HCT116 (cell line): ENCODE measurements at regions not wholly inside any gene's neighbourhood (a gene's known extent, or its start where the extent isn't known, plus 50 kb on each side); places are given as distances from the start of the nearest gene placed in this dataset.

Experiments used
- ATAC-seq: fragments of 200-7000 bp; cut with Tn5 transposase; 2 replicates; pipeline ENCODE4 v1.9.1; 2020; ENCODE audit warnings: mild to moderate bottlenecking, moderate library complexity
- BruUV-seq: library from RNA; stranded (reverse); fragments of 400-500 nt; replicated peaks from 2 replicates; lab custom pipeline; 2021; lab: Mats Ljungman, UMichigan
- CTCF ChIA-PET: fragments of 300-600 bp; sonication (Branson Sonifier 250); formaldehyde crosslinking; loops from one replicate; lab custom pipeline; 2021; ENCODE audit warnings: antibody characterized with exemption; lab: Charles Lee
- POLR2A ChIA-PET: fragments of 300-600, 350-600 bp; sonication (Branson Sonifier 250); formaldehyde crosslinking; loops from one replicate; lab custom pipeline; 2021; ENCODE audit warnings: antibody characterized with exemption; lab: Charles Lee
- RAD21 ChIA-PET, 2 experiments: fragments of 300-600 bp; sonication (Branson Sonifier 250); formaldehyde crosslinking; loops; one replicate each; lab custom pipeline; 2023; ENCODE audit warnings: low total read pairs in 2 of 2; ENCODE audit not compliant: uncharacterized antibody in 2 of 2, unreplicated experiment in 2 of 2, low non-redundant PET in 1 of 2; lab: Charles Lee
- DNase-seq: peaks from one replicate; pipeline ENCODE4 v3.0.0-alpha.2; 2010; ENCODE audit warnings: low read depth, low spot score
- H2AFZ ChIP-seq: fragments of 200-600 bp; shearing (Covaris generic), sonication (generic); 2 replicates; pipeline ENCODE4 v1.6.1; 2017; ENCODE audit warnings: low read depth, mixed run types, mixed read lengths, antibody characterized with exemption, low read length; ENCODE audit not compliant: poor library complexity, severe bottlenecking
- H3K27ac ChIP-seq: 2 replicates; pipeline ENCODE4 v1.5.1; 2012; ENCODE audit warnings: low read depth, low read length
- H3K27me3 ChIP-seq: fragments of 200-600 bp; sonication (generic); 2 replicates; pipeline ENCODE4 v1.6.1; 2016; ENCODE audit warnings: mixed run types, low read length, mixed read lengths; ENCODE audit not compliant: insufficient read depth
- H3K36me3 ChIP-seq, 2 experiments: fragments of 200-500 bp in 1 of 2; fragments of 200-600 bp in 1 of 2; sonication (Bioruptor generic) in 1 of 2; sonication (generic) in 1 of 2; 2 replicates each; pipeline versions ENCODE4 v1.5.1 to v1.6.1; 2014 to 2016; ENCODE audit warnings: low read length in 2 of 2, inconsistent platforms in 1 of 2, mixed read lengths in 1 of 2, mixed run types in 1 of 2; ENCODE audit not compliant: insufficient read depth in 2 of 2, control insufficient read depth in 1 of 2
- H3K4me1 ChIP-seq, 2 experiments: fragments of 200-600 bp in 1 of 2; sonication (generic) in 1 of 2; 2 replicates each; pipeline versions ENCODE4 v1.5.1 to v1.6.1; 2012 to 2017; ENCODE audit warnings: low read length in 2 of 2, inconsistent platforms in 1 of 2, mild to moderate bottlenecking in 1 of 2, mixed read lengths in 1 of 2, mixed run types in 1 of 2, moderate library complexity in 1 of 2; ENCODE audit not compliant: insufficient read depth in 2 of 2, control insufficient read depth in 1 of 2
- H3K4me2 ChIP-seq: fragments of 200-600 bp; sonication (generic); 2 replicates; pipeline ENCODE4 v1.6.1; 2017; ENCODE audit warnings: mixed run types, low read length, mixed read lengths
- H3K4me3 ChIP-seq, 2 experiments: fragments of 200-600 bp in 1 of 2; sonication (generic) in 1 of 2; replicated peaks in 1 of 2; 2 replicates each; pipeline ENCODE4 v1.5.1; 2011 to 2016; ENCODE audit warnings: low read length in 2 of 2, control low read depth in 1 of 2, low read depth in 1 of 2, mild to moderate bottlenecking in 1 of 2, mixed read lengths in 1 of 2, mixed run types in 1 of 2
- H3K79me2 ChIP-seq: fragments of 200-600 bp; sonication (generic); 2 replicates; pipeline ENCODE4 v1.6.1; 2017; ENCODE audit warnings: mild to moderate bottlenecking, mixed run types, low read length, moderate library complexity, mixed read lengths; ENCODE audit not compliant: insufficient read depth
- H3K9ac ChIP-seq: fragments of 200-600 bp; sonication (generic); 2 replicates; pipeline ENCODE4 v1.6.1; 2016; ENCODE audit warnings: low read length, mixed read lengths
- H3K9me2 ChIP-seq: fragments of 200-600 bp; sonication (generic), shearing (Covaris generic); 2 replicates; pipeline ENCODE4 v1.6.1; 2017; ENCODE audit warnings: mixed run types, mild to moderate bottlenecking, moderate library complexity; ENCODE audit not compliant: insufficient read depth
- H3K9me3 ChIP-seq, 2 experiments: fragments of 200-500 bp in 1 of 2; fragments of 200-600 bp in 1 of 2; sonication (Bioruptor generic) in 1 of 2; sonication (generic) in 1 of 2; 2 replicates each; pipeline ENCODE4 v1.6.1; 2014 to 2017; ENCODE audit warnings: low read length in 2 of 2, mixed read lengths in 2 of 2, inconsistent platforms in 1 of 2, low read depth in 1 of 2, mild to moderate bottlenecking in 1 of 2, mixed run types in 1 of 2, moderate library complexity in 1 of 2; ENCODE audit not compliant: control insufficient read depth in 1 of 2, insufficient read depth in 1 of 2
- H4K20me1 ChIP-seq: fragments of 200-600 bp; sonication (generic), shearing (Covaris generic); 2 replicates; pipeline ENCODE4 v1.6.1; 2017; ENCODE audit warnings: mixed run types, mild to moderate bottlenecking, moderate library complexity; ENCODE audit not compliant: insufficient read depth
- CBX3 ChIP-seq: IDR thresholded peaks from 2 replicates; pipeline ENCODE4 v1.6.1; 2012; ENCODE audit warnings: low read depth
- CEBPB ChIP-seq: IDR thresholded peaks from 2 replicates; pipeline ENCODE4 v1.6.1; 2012; ENCODE audit warnings: low read depth
- EZH2 ChIP-seq: fragments of 200-600 bp; sonication (generic); IDR thresholded peaks from 2 replicates; pipeline ENCODE4 v1.6.1; 2017; ENCODE audit warnings: antibody characterized with exemption, mixed run types
- FOSL1 ChIP-seq: IDR thresholded peaks from 2 replicates; pipeline ENCODE4 v1.6.1; 2012; ENCODE audit warnings: low read depth
- POLR2A ChIP-seq: IDR thresholded peaks from 2 replicates; pipeline ENCODE4 v1.7.0; 2011; ENCODE audit warnings: borderline replicate concordance; ENCODE audit not compliant: insufficient read depth, insufficient read length; ENCODE audit errors: extremely low read depth
- RAD21 ChIP-seq: IDR thresholded peaks from 2 replicates; pipeline ENCODE4 v1.6.1; 2012; ENCODE audit warnings: low read depth, mild to moderate bottlenecking
- REST ChIP-seq: IDR thresholded peaks from 2 replicates; pipeline ENCODE4 v1.6.1; 2012; ENCODE audit warnings: low read depth
- SRF ChIP-seq: IDR thresholded peaks from 2 replicates; pipeline ENCODE4 v1.6.1; 2012; ENCODE audit warnings: low read depth
- YY1 ChIP-seq: IDR thresholded peaks from 2 replicates; pipeline ENCODE4 v1.6.1; 2011; ENCODE audit warnings: low read length, low read depth, moderate library complexity, mild to moderate bottlenecking; ENCODE audit not compliant: insufficient replicate concordance; ENCODE audit errors: extremely low read depth
- ZFX ChIP-seq: fragments of 450-650 bp; IDR thresholded peaks from 2 replicates; pipeline ENCODE4 v1.6.1; 2017
- intact Hi-C: fragments of 100-400 bp; cut with micrococcal nuclease; formaldehyde crosslinking; loops from 2 replicates; pipeline ENCODE4 v1.10.0; 2022
- TF ChIP-seq, protein P1 (sequence below): IDR thresholded peaks from 2 replicates; pipeline ENCODE4 v1.6.1; 2012
- TF ChIP-seq, protein P2 (sequence below): IDR thresholded peaks from 2 replicates; pipeline ENCODE4 v1.6.1; 2011; ENCODE audit warnings: mild to moderate bottlenecking, low read length, moderate library complexity; ENCODE audit not compliant: insufficient replicate concordance; ENCODE audit errors: extremely low read depth

GRCh38 chr17:5698959-5699358 is 114.7 kb upstream of the NLRP1 start:
- H2AFZ ChIP-seq, result no peak overlapping the region
- H3K9ac ChIP-seq, result no peak overlapping the region
- no peak overlapping the region for H3K4me3 ChIP-seq
- H3K9me3 ChIP-seq, result no peaks in the 10 kb centered on the region
- POLR2A ChIA-PET, result interaction anchor here (0.7 kb wide), 1 partner anchor 115 kb away, joined by 5 read pairs; the partner anchor contains the start of gene NLRP1
- BruUV-seq, result no TSS peak
- H3K4me1 ChIP-seq, result no peaks in the 10 kb centered on the region
- H3K4me2 ChIP-seq, result no peak overlapping the region
- no peaks in the 10 kb centered on the region for H3K9me2 ChIP-seq
- TF ChIP-seq ZFX (no peak), FOSL1 (no peak), CEBPB (no peak), REST (no peak), CBX3 (no peak), YY1 (no peak), EZH2 (no peak), RAD21 (no peak), SRF (no peak), POLR2A (no peak)
- TF ChIP-seq, protein P1, sequence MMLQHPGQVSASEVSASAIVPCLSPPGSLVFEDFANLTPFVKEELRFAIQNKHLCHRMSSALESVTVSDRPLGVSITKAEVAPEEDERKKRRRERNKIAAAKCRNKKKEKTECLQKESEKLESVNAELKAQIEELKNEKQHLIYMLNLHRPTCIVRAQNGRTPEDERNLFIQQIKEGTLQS, result no peak
- TF ChIP-seq, protein P2, sequence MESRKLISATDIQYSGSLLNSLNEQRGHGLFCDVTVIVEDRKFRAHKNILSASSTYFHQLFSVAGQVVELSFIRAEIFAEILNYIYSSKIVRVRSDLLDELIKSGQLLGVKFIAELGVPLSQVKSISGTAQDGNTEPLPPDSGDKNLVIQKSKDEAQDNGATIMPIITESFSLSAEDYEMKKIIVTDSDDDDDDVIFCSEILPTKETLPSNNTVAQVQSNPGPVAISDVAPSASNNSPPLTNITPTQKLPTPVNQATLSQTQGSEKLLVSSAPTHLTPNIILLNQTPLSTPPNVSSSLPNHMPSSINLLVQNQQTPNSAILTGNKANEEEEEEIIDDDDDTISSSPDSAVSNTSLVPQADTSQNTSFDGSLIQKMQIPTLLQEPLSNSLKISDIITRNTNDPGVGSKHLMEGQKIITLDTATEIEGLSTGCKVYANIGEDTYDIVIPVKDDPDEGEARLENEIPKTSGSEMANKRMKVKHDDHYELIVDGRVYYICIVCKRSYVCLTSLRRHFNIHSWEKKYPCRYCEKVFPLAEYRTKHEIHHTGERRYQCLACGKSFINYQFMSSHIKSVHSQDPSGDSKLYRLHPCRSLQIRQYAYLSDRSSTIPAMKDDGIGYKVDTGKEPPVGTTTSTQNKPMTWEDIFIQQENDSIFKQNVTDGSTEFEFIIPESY, result no peak
- TF ChIP-seq, all 23 proteins: peak for 0
- ChIA-PET RAD21 (no interaction called here), CTCF (no interaction called here)
- ATAC-seq (no peak), DNase-seq (no peak)
- no peaks in the 10 kb centered on the region for H3K36me3 ChIP-seq
- H3K79me2 ChIP-seq, result no peaks in the 10 kb centered on the region
- H3K27me3 ChIP-seq, result peaks cover 60% of the 10 kb centered on the region
- intact Hi-C loops, result no loop called here
- H4K20me1 ChIP-seq, result no peaks in the 10 kb centered on the region
- H3K27ac ChIP-seq, result no peak overlapping the region
